Astrocyte (in vitro differentiated cells and primary cell): ENCODE measurements at regions not wholly inside any gene's neighbourhood (a gene's known extent, or its start where the extent isn't known, plus 50 kb on each side); places are given as distances from the start of the nearest gene placed in this dataset.

Experiments
- DNase-seq: peaks from one replicate; pipeline ENCODE4 v3.0.0-alpha.2; 2010; ENCODE audit warnings: low read depth
- FAIRE-seq: peaks from 2 replicates; lab custom pipeline; 2011; peaks lifted over from hg19 to GRCh38; lab: Jason Lieb, UNC
- H2AFZ ChIP-seq: 2 replicates; pipeline ENCODE4 v1.6.0; 2012; ENCODE audit warnings: low read depth, low read length, inconsistent platforms
- H3K27ac ChIP-seq: 2 replicates; pipeline ENCODE4 v1.5.1; 2011; ENCODE audit warnings: low read depth, low read length, inconsistent platforms
- H3K27me3 ChIP-seq: 2 replicates; pipeline ENCODE4 v1.6.0; 2011; ENCODE audit warnings: low read length, inconsistent platforms; ENCODE audit not compliant: insufficient read depth
- H3K36me3 ChIP-seq: 2 replicates; pipeline ENCODE4 v1.5.1; 2011; ENCODE audit warnings: low read length, inconsistent platforms; ENCODE audit not compliant: insufficient read depth
- H3K4me1 ChIP-seq: 2 replicates; pipeline ENCODE4 v1.5.1; 2011; ENCODE audit warnings: low read length, inconsistent platforms; ENCODE audit not compliant: insufficient read depth
- H3K4me2 ChIP-seq: 2 replicates; pipeline ENCODE4 v1.6.0; 2012; ENCODE audit warnings: low read length, inconsistent platforms
- H3K4me3 ChIP-seq: 2 replicates; pipeline ENCODE4 v1.5.1; 2011; ENCODE audit warnings: low read depth, mild to moderate bottlenecking, low read length, inconsistent platforms; ENCODE audit not compliant: insufficient read depth
- H3K79me2 ChIP-seq: 2 replicates; pipeline ENCODE4 v1.6.0; 2012; ENCODE audit warnings: mild to moderate bottlenecking, low read length, inconsistent platforms; ENCODE audit not compliant: insufficient read depth
- H3K9ac ChIP-seq: 2 replicates; pipeline ENCODE4 v1.6.0; 2012; ENCODE audit warnings: mild to moderate bottlenecking, low read length, inconsistent platforms
- H3K9me3 ChIP-seq: 2 replicates; pipeline ENCODE4 v1.5.1; 2012; ENCODE audit warnings: low read depth, mild to moderate bottlenecking, low read length, inconsistent platforms; ENCODE audit not compliant: insufficient read depth
- H4K20me1 ChIP-seq: 2 replicates; pipeline ENCODE4 v1.6.0; 2012; ENCODE audit warnings: low read length, inconsistent platforms; ENCODE audit not compliant: insufficient read depth
- H3K27ac Mint-ChIP-seq: one replicate; pipeline ENCODE4 v1.8.0; 2021; ENCODE audit warnings: mild to moderate bottlenecking, mixed read lengths; ENCODE audit not compliant: unreplicated experiment
- H3K27me3 Mint-ChIP-seq: one replicate; pipeline ENCODE4 v1.8.0; 2021; ENCODE audit warnings: low read depth, mixed read lengths; ENCODE audit not compliant: unreplicated experiment
- H3K36me3 Mint-ChIP-seq: one replicate; pipeline ENCODE4 v1.8.0; 2021; ENCODE audit warnings: low read depth, mixed read lengths; ENCODE audit not compliant: unreplicated experiment
- H3K4me1 Mint-ChIP-seq: one replicate; pipeline ENCODE4 v1.8.0; 2021; ENCODE audit warnings: low read depth, mixed read lengths; ENCODE audit not compliant: unreplicated experiment
- H3K4me3 Mint-ChIP-seq: one replicate; pipeline ENCODE4 v1.8.0; 2021; ENCODE audit warnings: mild to moderate bottlenecking, moderate library complexity, mixed read lengths; ENCODE audit not compliant: unreplicated experiment
- H3K9me3 Mint-ChIP-seq: one replicate; pipeline ENCODE4 v1.8.0; 2021; ENCODE audit warnings: mild to moderate bottlenecking, mixed read lengths; ENCODE audit not compliant: unreplicated experiment
- EZH2 ChIP-seq: IDR thresholded peaks from 2 replicates; pipeline ENCODE4 v1.6.1; 2012; ENCODE audit warnings: mild to moderate bottlenecking, low read length, inconsistent platforms; ENCODE audit not compliant: insufficient read depth
- TF ChIP-seq, protein P1 (sequence below): IDR thresholded peaks from 2 replicates; pipeline ENCODE4 v1.5.1; 2011; ENCODE audit warnings: low read depth, mild to moderate bottlenecking, inconsistent platforms, low read length, moderate library complexity; ENCODE audit not compliant: insufficient read depth

GRCh38 chr15:91420689-91421088 lies 320.6 kb downstream of the SV2B start:
- no peaks in the 10 kb centered on the region for H3K4me1 ChIP-seq
- no peaks in the 10 kb centered on the region for H4K20me1 ChIP-seq
- no peak overlapping the region for H2AFZ ChIP-seq
- no peak overlapping the region for H3K27ac ChIP-seq
- no peaks in the 10 kb centered on the region for H3K36me3 ChIP-seq
- no peak overlapping the region for H3K9ac ChIP-seq
- H3K27me3 ChIP-seq: no peaks in the 10 kb centered on the region
- H3K79me2 ChIP-seq: no peaks in the 10 kb centered on the region
- DNase-seq (no peak), FAIRE-seq (no peak)
- H3K36me3 Mint-ChIP-seq: no peaks in the 10 kb centered on the region
- no peaks in the 10 kb centered on the region for H3K4me1 Mint-ChIP-seq
- H3K27me3 Mint-ChIP-seq: peaks cover 7% of the 10 kb centered on the region
- TF ChIP-seq, protein P1, sequence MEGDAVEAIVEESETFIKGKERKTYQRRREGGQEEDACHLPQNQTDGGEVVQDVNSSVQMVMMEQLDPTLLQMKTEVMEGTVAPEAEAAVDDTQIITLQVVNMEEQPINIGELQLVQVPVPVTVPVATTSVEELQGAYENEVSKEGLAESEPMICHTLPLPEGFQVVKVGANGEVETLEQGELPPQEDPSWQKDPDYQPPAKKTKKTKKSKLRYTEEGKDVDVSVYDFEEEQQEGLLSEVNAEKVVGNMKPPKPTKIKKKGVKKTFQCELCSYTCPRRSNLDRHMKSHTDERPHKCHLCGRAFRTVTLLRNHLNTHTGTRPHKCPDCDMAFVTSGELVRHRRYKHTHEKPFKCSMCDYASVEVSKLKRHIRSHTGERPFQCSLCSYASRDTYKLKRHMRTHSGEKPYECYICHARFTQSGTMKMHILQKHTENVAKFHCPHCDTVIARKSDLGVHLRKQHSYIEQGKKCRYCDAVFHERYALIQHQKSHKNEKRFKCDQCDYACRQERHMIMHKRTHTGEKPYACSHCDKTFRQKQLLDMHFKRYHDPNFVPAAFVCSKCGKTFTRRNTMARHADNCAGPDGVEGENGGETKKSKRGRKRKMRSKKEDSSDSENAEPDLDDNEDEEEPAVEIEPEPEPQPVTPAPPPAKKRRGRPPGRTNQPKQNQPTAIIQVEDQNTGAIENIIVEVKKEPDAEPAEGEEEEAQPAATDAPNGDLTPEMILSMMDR: no peak
- TF ChIP-seq EZH2: no peak
- H3K9me3 ChIP-seq: peaks cover 3% of the 10 kb centered on the region
- no peak overlapping the region for H3K4me3 ChIP-seq
- H3K4me2 ChIP-seq: no peak overlapping the region
- H3K27ac Mint-ChIP-seq: no peak overlapping the region
- H3K9me3 Mint-ChIP-seq: peaks cover 2% of the 10 kb centered on the region
- H3K4me3 Mint-ChIP-seq: no peak overlapping the region

DNA sequence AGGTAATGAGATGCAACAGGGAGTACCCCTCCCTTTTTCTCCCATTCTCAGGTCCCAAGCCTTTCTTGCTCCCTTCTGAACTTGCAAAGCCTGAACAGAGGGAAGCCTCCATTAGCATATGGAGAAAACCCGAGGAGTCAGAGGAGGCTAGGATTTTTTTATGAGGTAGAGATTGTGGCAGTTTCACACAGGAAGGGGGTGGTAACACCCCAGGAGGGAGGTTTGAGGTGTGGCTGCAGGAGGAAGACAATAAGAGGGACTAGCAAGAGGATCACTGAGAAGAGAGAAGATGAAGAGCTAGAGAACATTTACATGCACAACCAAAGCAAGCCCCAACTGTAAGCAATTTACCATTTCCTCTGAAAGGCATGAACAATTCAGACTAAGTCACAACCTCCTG lies 322.7 kb downstream of the SV2B start:
- H3K4me1 Mint-ChIP-seq: no peaks in the 10 kb centered on the region
- peaks cover 7% of the 10 kb centered on the region for H3K27me3 Mint-ChIP-seq
- peaks cover 3% of the 10 kb centered on the region for H3K9me3 ChIP-seq
- FAIRE-seq: no peak
- no peak overlapping the region for H3K27ac ChIP-seq
- no peaks in the 10 kb centered on the region for H3K36me3 Mint-ChIP-seq
- no peak overlapping the region for H3K27ac Mint-ChIP-seq
- H3K4me1 ChIP-seq: no peaks in the 10 kb centered on the region
- H3K9ac ChIP-seq: no peak overlapping the region
- no peaks in the 10 kb centered on the region for H3K27me3 ChIP-seq
- H3K36me3 ChIP-seq: no peaks in the 10 kb centered on the region
- H2AFZ ChIP-seq: no peak overlapping the region
- no peak for TF ChIP-seq EZH2
- TF ChIP-seq, protein P1: no peak
- DNase-seq: no peak
- H3K9me3 Mint-ChIP-seq: peaks cover 2% of the 10 kb centered on the region
- no peak overlapping the region for H3K4me2 ChIP-seq
- no peaks in the 10 kb centered on the region for H3K79me2 ChIP-seq
- H3K4me3 Mint-ChIP-seq: no peak overlapping the region
- H3K4me3 ChIP-seq: no peak overlapping the region
- no peaks in the 10 kb centered on the region for H4K20me1 ChIP-seq

DNA sequence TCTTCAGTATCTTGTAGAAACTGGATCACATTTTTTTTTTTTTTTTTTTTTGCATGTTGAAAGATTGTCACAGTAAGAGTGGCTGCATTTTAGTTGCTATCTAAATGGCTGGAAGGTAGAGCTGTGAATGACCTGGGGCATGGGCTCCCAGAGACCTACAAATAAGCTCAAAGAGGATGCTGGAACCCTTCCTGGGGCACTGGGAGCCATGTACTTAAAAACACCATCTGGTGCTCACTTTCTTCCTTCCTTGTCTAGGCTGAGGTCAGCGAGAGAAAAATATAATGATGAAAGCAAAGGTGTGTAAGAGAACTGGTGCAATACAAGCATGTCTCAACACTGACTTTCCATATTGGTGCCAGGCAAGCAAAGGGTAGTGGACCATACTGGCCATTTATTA lies 323.9 kb downstream of the SV2B start:
- Histone ChIP-seq H3K9ac (no peak overlapping the region), H4K20me1 (no peaks in the 10 kb centered on the region), H3K4me1 (no peaks in the 10 kb centered on the region), H3K36me3 (no peaks in the 10 kb centered on the region), H3K4me3 (no peak overlapping the region), H2AFZ (no peak overlapping the region), H3K9me3 (peaks cover 3% of the 10 kb centered on the region), H3K27me3 (no peaks in the 10 kb centered on the region), H3K79me2 (no peaks in the 10 kb centered on the region), H3K4me2 (no peak overlapping the region), H3K27ac (no peak overlapping the region)
- H3K4me1 Mint-ChIP-seq: no peaks in the 10 kb centered on the region
- H3K27me3 Mint-ChIP-seq: peaks cover 7% of the 10 kb centered on the region
- no peak for DNase-seq
- FAIRE-seq: no peak
- H3K4me3 Mint-ChIP-seq: no peak overlapping the region
- H3K36me3 Mint-ChIP-seq: no peaks in the 10 kb centered on the region
- peaks cover 2% of the 10 kb centered on the region for H3K9me3 Mint-ChIP-seq
- TF ChIP-seq EZH2: no peak
- TF ChIP-seq, protein P1: no peak
- H3K27ac Mint-ChIP-seq: no peak overlapping the region
